ENCODE measurements at regions not wholly inside any gene's neighbourhood (a gene's known extent, or its start where the extent isn't known, plus 50 kb on each side); places are given as distances from the start of the nearest gene placed in this dataset.
A peak's percentile ranks its signal among the peaks of the same experiment; 100 is the strongest.
"Not testable (repeated sequence)": the region's sequence is repeated elsewhere in the genome, so short reads cannot be mapped to it uniquely, and the experiment has no call there.

DNA sequence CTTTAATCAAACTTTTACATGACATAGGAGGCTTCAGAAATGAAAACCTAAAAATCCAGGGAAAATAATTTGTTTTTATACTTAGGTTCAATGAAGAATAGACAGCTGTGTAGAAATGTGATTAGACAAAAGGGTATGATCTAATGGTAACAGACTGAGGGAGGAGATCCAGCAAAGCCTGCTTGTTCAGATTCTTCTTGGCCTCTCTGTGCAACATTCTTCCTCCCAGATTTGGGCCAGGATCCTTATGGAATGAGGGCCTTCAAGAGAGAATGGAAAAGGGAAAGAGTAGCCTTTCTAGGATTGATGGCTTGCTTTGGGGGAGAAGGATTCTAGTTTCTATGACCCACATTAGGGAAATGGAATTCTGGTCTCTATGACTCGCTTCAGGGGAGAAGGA, 94.5 kb upstream of the G2E3 start:
- FAIRE-seq (no peak), DNase-seq (no peak)
- peaks cover 0 to 3% (median 0%) of the 10 kb centered on the region in 3 donors for H3K27me3 ChIP-seq (ENCODE audit: control insufficient read depth in 3 of 3, insufficient read depth in 3 of 3, low read length in 3 of 3)
- WGBS, 3 donors, result 30 to 82% (median 76%) methylated on average over 1 of the region's 1 CpG
- H3K27ac ChIP-seq (ENCODE audit: low read depth in 1 of 3, low read length in 2 of 3), result no peak overlapping the region
- no peak overlapping the region for H3K4me3 ChIP-seq (ENCODE audit: low read depth in 1 of 3, low read length in 3 of 3)
- no peaks in the 10 kb centered on the region for H3K9me3 ChIP-seq (ENCODE audit: control insufficient read depth in 2 of 2, insufficient read depth in 1 of 2, low read depth in 1 of 2, low read length in 1 of 2)
- no peaks in the 10 kb centered on the region for H3K36me3 ChIP-seq (ENCODE audit: control insufficient read depth in 3 of 3, insufficient read depth in 2 of 3, low read depth in 1 of 3, low read length in 3 of 3)
- no peaks in the 10 kb centered on the region for H3K4me1 ChIP-seq (ENCODE audit: control insufficient read depth in 3 of 3, insufficient read depth in 2 of 3, low read depth in 1 of 3, low read length in 2 of 3)

DNA sequence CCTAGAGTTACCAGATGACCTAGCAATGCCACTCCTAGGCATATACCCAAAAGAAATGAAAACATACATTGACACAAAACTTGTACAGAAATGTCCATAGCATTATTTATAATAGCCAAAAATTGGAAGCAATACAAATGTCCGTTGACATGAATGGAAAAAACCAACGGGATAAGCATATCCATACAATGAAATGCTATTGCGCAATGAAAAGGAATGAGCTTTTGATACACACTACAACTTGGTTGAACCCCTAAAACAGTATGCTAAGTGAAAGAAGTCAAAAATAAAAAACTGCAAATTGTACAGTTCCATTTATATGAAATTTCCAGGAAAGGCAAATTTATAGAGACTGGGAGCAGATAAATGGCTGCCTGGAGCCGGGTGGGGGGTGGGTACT, 90.6 kb upstream of the G2E3 start:
- FAIRE-seq (no peak), DNase-seq (no peak)
- Histone ChIP-seq H3K4me1 (ENCODE audit: control insufficient read depth in 3 of 3, insufficient read depth in 2 of 3, low read depth in 1 of 3, low read length in 2 of 3) (no peaks in the 10 kb centered on the region), H3K4me3 (ENCODE audit: low read depth in 1 of 3, low read length in 3 of 3) (no peak overlapping the region), H3K27me3 (ENCODE audit: control insufficient read depth in 3 of 3, insufficient read depth in 3 of 3, low read length in 3 of 3) (peaks cover 0 to under 1% (median 0%) of the 10 kb centered on the region in 3 donors), H3K27ac (ENCODE audit: low read depth in 1 of 3, low read length in 2 of 3) (no peak overlapping the region), H3K36me3 (ENCODE audit: control insufficient read depth in 3 of 3, insufficient read depth in 2 of 3, low read depth in 1 of 3, low read length in 3 of 3) (no peaks in the 10 kb centered on the region), H3K9me3 (ENCODE audit: control insufficient read depth in 2 of 2, insufficient read depth in 1 of 2, low read depth in 1 of 2, low read length in 1 of 2) (no peaks in the 10 kb centered on the region)
- WGBS, 3 donors, result 74 to 81% (median 78%) methylated on average over 4 of the region's 4 CpGs

DNA sequence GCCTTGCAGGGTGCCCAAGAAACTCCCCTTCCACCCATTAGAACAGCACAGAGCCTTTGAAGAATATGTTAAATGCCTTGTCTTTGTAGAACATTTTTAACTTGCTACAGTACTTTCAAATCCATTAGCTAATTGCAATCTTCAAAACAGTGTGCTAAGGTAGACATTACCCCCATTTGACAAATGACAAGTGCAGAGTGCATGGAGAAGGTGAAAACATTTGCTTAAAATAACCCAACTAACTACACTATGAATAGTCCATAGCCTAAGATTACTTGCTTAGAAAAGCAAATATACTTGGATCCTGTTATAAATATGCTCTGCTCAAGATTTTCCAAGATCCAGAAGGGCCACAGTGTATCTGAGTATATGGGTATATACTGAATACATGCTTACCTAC, 87.0 kb upstream of the G2E3 start:
- FAIRE-seq (no peak), DNase-seq (no peak)
- Histone ChIP-seq H3K4me3 (ENCODE audit: low read depth in 1 of 3, low read length in 3 of 3) (no peak overlapping the region), H3K27me3 (ENCODE audit: control insufficient read depth in 3 of 3, insufficient read depth in 3 of 3, low read length in 3 of 3) (no peaks in the 10 kb centered on the region), H3K9me3 (ENCODE audit: control insufficient read depth in 2 of 2, insufficient read depth in 1 of 2, low read depth in 1 of 2, low read length in 1 of 2) (no peaks in the 10 kb centered on the region), H3K27ac (ENCODE audit: low read depth in 1 of 3, low read length in 2 of 3) (no peak overlapping the region), H3K4me1 (ENCODE audit: control insufficient read depth in 3 of 3, insufficient read depth in 2 of 3, low read depth in 1 of 3, low read length in 2 of 3) (no peaks in the 10 kb centered on the region), H3K36me3 (ENCODE audit: control insufficient read depth in 3 of 3, insufficient read depth in 2 of 3, low read depth in 1 of 3, low read length in 3 of 3) (no peaks in the 10 kb centered on the region)

DNA sequence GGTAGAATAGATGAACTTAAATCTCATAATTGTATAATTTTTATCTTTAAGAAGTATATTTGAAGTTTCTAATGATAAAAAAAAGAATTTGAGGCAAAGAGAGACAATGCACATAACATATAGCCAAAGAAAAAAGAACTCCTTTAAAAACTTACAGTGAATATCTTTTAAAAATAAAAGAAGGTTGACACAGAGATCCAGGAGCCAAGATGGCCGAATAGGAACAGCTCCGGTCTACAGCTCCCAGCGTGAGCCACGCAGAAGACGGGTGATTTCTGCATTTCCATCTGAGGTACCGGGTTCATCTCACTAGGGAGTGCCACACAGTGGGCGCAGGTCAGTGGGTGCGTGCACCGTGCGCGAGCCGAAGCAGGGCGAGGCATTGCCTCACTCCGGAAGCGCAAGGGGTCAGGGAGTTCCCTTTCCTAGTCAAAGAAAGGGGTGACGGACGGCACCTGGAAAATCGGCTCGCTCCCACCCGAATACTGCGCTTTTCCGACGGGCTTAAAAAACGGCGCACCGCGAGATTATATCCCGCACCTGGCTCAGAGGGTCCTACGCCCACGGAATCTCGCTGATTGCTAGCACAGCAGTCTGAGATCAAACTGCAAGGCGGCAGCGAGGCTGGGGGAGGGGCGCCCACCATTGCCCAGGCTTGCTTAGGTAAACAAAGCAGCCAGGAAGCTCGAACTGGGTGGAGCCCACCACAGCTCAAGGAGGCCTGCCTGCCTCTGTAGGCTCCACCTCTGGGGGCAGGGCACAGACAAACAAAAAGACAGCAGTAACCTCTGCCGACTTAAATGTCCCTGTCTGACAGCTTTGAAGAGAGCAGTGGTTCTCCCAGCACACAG, 84.9 kb upstream of the G2E3 start:
- H3K4me3 ChIP-seq (ENCODE audit: low read depth in 1 of 3, low read length in 3 of 3); H3K27me3 ChIP-seq (ENCODE audit: control insufficient read depth in 3 of 3, insufficient read depth in 3 of 3, low read length in 3 of 3); H3K36me3 ChIP-seq (ENCODE audit: control insufficient read depth in 3 of 3, insufficient read depth in 2 of 3, low read depth in 1 of 3, low read length in 3 of 3); H3K27ac ChIP-seq (ENCODE audit: low read depth in 1 of 3, low read length in 2 of 3); FAIRE-seq; DNase-seq; H3K9me3 ChIP-seq (ENCODE audit: control insufficient read depth in 2 of 2, insufficient read depth in 1 of 2, low read depth in 1 of 2, low read length in 1 of 2); H3K4me1 ChIP-seq (ENCODE audit: control insufficient read depth in 3 of 3, insufficient read depth in 2 of 3, low read depth in 1 of 3, low read length in 2 of 3): not testable (repeated sequence)
- 94 to 96% (median 95%) methylated on average over 27 to 32 of the region's 36 CpGs for WGBS, 3 donors

DNA sequence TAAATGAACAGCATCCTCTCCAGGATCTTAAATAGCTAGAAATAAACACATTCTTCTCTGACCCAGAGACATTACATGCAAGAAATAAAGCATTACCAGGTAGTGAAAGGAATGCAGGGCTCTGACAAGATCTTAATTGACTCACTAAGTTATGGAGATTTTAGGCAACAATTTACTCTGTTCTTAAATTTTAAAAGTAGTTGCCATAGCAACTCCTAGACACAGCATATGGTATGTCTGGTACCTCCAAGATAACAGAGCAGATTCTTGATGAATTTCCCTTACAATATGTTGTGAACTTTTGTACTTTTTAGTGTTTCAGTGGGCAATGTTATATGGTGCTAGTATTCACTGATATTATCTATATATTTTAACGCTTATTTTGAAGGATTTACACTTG, 76.7 kb upstream of the G2E3 start:
- Histone ChIP-seq H3K27me3 (ENCODE audit: control insufficient read depth in 3 of 3, insufficient read depth in 3 of 3, low read length in 3 of 3) (no peaks in the 10 kb centered on the region), H3K9me3 (ENCODE audit: control insufficient read depth in 2 of 2, insufficient read depth in 1 of 2, low read depth in 1 of 2, low read length in 1 of 2) (no peaks in the 10 kb centered on the region), H3K36me3 (ENCODE audit: control insufficient read depth in 3 of 3, insufficient read depth in 2 of 3, low read depth in 1 of 3, low read length in 3 of 3) (no peaks in the 10 kb centered on the region), H3K4me3 (ENCODE audit: low read depth in 1 of 3, low read length in 3 of 3) (no peak overlapping the region), H3K27ac (ENCODE audit: low read depth in 1 of 3, low read length in 2 of 3) (no peak overlapping the region), H3K4me1 (ENCODE audit: control insufficient read depth in 3 of 3, insufficient read depth in 2 of 3, low read depth in 1 of 3, low read length in 2 of 3) (no peaks in the 10 kb centered on the region)
- FAIRE-seq (no peak), DNase-seq (no peak)
- WGBS, 3 donors, result 77 to 86% (median 82%) methylated on average over 1 of the region's 1 CpG

DNA sequence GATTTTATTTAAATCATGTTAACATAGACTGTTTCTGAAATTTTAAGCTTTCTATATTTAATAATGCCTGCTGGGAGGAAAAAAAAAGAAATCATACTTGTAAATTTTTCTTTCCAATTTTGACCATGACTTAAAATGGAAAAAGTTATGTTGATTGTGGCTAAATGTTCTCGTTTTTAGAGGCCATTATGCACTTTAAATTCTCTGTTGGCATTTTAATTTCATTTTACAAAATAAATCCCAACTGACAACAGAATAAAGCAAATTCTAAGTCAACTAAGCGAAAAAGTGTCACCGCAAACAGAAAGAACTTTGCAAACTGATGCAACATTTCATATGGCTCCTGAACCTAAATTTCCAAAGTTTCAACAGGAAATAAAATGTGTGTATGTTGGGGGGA, 74.8 kb upstream of the G2E3 start:
- WGBS, 3 donors, result 76 to 80% (median 77%) methylated on average over 3 of the region's 3 CpGs
- no peak for FAIRE-seq
- H3K4me3 ChIP-seq (ENCODE audit: low read depth in 1 of 3, low read length in 3 of 3), result no peak overlapping the region
- no peaks in the 10 kb centered on the region for H3K9me3 ChIP-seq (ENCODE audit: control insufficient read depth in 2 of 2, insufficient read depth in 1 of 2, low read depth in 1 of 2, low read length in 1 of 2)
- H3K27ac ChIP-seq (ENCODE audit: low read depth in 1 of 3, low read length in 2 of 3), result no peak overlapping the region
- DNase-seq, result no peak
- no peaks in the 10 kb centered on the region for H3K27me3 ChIP-seq (ENCODE audit: control insufficient read depth in 3 of 3, insufficient read depth in 3 of 3, low read length in 3 of 3)
- H3K4me1 ChIP-seq (ENCODE audit: control insufficient read depth in 3 of 3, insufficient read depth in 2 of 3, low read depth in 1 of 3, low read length in 2 of 3), result no peaks in the 10 kb centered on the region
- H3K36me3 ChIP-seq (ENCODE audit: control insufficient read depth in 3 of 3, insufficient read depth in 2 of 3, low read depth in 1 of 3, low read length in 3 of 3), result no peaks in the 10 kb centered on the region

DNA sequence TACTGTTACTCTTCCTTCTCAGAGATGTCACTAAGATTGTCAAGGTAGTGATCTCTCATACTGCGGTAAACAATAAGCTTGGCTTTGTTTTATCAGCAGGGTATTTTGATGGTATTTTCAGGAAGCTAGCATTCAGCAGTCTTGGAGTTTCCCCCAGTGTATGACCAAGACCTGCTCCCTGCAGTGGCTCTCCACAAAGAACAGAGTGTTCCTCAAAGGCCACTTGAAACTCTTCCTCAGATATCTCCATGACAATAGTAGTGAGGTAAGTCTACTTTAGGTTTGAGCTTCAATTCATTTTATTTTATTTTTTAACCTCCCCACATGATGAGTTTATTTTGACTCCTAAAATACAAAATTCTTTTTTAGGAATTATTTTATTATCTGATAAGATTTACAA, 74.0 kb upstream of the G2E3 start:
- H3K36me3 ChIP-seq (ENCODE audit: control insufficient read depth in 3 of 3, insufficient read depth in 2 of 3, low read depth in 1 of 3, low read length in 3 of 3), result no peaks in the 10 kb centered on the region
- DNase-seq (no peak), FAIRE-seq (no peak)
- no peaks in the 10 kb centered on the region for H3K27me3 ChIP-seq (ENCODE audit: control insufficient read depth in 3 of 3, insufficient read depth in 3 of 3, low read length in 3 of 3)
- H3K4me1 ChIP-seq (ENCODE audit: control insufficient read depth in 3 of 3, insufficient read depth in 2 of 3, low read depth in 1 of 3, low read length in 2 of 3), result no peaks in the 10 kb centered on the region
- H3K27ac ChIP-seq (ENCODE audit: low read depth in 1 of 3, low read length in 2 of 3), result no peak overlapping the region
- WGBS, 3 donors, result 80 to 86% (median 86%) methylated on average over 1 of the region's 1 CpG
- H3K9me3 ChIP-seq (ENCODE audit: control insufficient read depth in 2 of 2, insufficient read depth in 1 of 2, low read depth in 1 of 2, low read length in 1 of 2), result no peaks in the 10 kb centered on the region
- no peak overlapping the region for H3K4me3 ChIP-seq (ENCODE audit: low read depth in 1 of 3, low read length in 3 of 3)

DNA sequence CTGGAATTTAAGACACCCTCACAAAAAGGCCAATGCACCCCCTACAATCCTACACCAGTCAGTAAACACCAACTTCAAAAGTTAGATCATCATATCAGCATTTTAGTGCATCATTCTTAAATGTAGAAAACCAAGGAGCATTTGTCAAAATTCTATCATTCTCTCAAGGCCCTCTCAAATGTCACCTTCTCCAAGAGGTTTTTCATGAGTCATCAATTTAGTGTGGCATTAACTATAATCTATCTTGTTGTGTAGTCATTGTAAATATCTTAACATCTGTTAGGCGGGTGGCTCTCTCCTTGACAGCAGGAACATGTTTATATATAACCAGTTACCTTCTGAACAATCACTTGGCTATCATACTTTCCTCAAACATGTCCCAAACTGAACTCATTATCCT, 62.1 kb upstream of the G2E3 start:
- H3K4me1 ChIP-seq (ENCODE audit: control insufficient read depth in 3 of 3, insufficient read depth in 2 of 3, low read depth in 1 of 3, low read length in 2 of 3), result no peaks in the 10 kb centered on the region
- H3K27ac ChIP-seq (ENCODE audit: low read depth in 1 of 3, low read length in 2 of 3), result no peak overlapping the region
- 15 to 59% (median 45%) methylated on average over 1 of the region's 1 CpG for WGBS, 3 donors
- H3K27me3 ChIP-seq (ENCODE audit: control insufficient read depth in 3 of 3, insufficient read depth in 3 of 3, low read length in 3 of 3), result no peaks in the 10 kb centered on the region
- H3K4me3 ChIP-seq (ENCODE audit: low read depth in 1 of 3, low read length in 3 of 3), result no peak overlapping the region
- DNase-seq (peak in 1 of 2 donors; percentile 3), FAIRE-seq (no peak)
- no peaks in the 10 kb centered on the region for H3K36me3 ChIP-seq (ENCODE audit: control insufficient read depth in 3 of 3, insufficient read depth in 2 of 3, low read depth in 1 of 3, low read length in 3 of 3)
- no peaks in the 10 kb centered on the region for H3K9me3 ChIP-seq (ENCODE audit: control insufficient read depth in 2 of 2, insufficient read depth in 1 of 2, low read depth in 1 of 2, low read length in 1 of 2)

DNA sequence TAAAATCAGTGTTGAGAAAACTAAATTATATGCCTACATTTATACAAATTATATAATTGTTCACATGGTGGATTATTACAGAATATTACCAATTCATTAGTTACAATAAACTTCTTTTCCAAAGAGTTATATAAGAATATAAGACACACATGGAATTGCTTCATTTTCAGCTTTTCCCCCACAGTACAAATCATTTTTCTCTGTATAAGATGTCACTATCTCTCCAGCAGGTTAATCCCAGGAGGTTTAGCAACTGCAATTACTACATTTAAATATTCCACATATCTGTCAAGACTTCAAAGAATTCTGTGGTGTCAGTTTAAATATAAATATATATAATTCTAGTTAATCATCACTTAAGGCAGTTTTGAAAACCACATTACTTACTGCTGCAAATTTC, 59.6 kb upstream of the G2E3 start:
- H3K4me1 ChIP-seq (ENCODE audit: control insufficient read depth in 3 of 3, insufficient read depth in 2 of 3, low read depth in 1 of 3, low read length in 2 of 3), result no peaks in the 10 kb centered on the region

More for the DNA sequence above, 59.6 kb upstream of the G2E3 start:
- FAIRE-seq (no peak), DNase-seq (no peak)
- no peaks in the 10 kb centered on the region for H3K9me3 ChIP-seq (ENCODE audit: control insufficient read depth in 2 of 2, insufficient read depth in 1 of 2, low read depth in 1 of 2, low read length in 1 of 2)
- no peaks in the 10 kb centered on the region for H3K27me3 ChIP-seq (ENCODE audit: control insufficient read depth in 3 of 3, insufficient read depth in 3 of 3, low read length in 3 of 3)
- no peak overlapping the region for H3K4me3 ChIP-seq (ENCODE audit: low read depth in 1 of 3, low read length in 3 of 3)
- H3K27ac ChIP-seq (ENCODE audit: low read depth in 1 of 3, low read length in 2 of 3), result no peak overlapping the region
- H3K36me3 ChIP-seq (ENCODE audit: control insufficient read depth in 3 of 3, insufficient read depth in 2 of 3, low read depth in 1 of 3, low read length in 3 of 3), result no peaks in the 10 kb centered on the region
